Erythroblast (primary cell): ENCODE measurements at regions not wholly inside any gene's neighbourhood (a gene's known extent, or its start where the extent isn't known, plus 50 kb on each side); places are given as distances from the start of the nearest gene placed in this dataset.
"Not testable (repeated sequence)": the region's sequence is repeated elsewhere in the genome, so short reads cannot be mapped to it uniquely, and the experiment has no call there.

ENCODE experiments used
- DNase-seq, 2 experiments: peaks; one replicate each; lab custom pipeline; 2025; lab: John Stamatoyannopoulos, UW
- GATA1 ChIP-seq: IDR thresholded peaks from 2 replicates; pipeline ENCODE4 v1.6.1; 2011; ENCODE audit warnings: low read depth, mild to moderate bottlenecking, control low read depth, low read length, moderate library complexity
- POLR2A ChIP-seq: IDR thresholded peaks from 2 replicates; pipeline ENCODE4 v1.6.1; 2011; ENCODE audit warnings: mild to moderate bottlenecking, low read length

DNA sequence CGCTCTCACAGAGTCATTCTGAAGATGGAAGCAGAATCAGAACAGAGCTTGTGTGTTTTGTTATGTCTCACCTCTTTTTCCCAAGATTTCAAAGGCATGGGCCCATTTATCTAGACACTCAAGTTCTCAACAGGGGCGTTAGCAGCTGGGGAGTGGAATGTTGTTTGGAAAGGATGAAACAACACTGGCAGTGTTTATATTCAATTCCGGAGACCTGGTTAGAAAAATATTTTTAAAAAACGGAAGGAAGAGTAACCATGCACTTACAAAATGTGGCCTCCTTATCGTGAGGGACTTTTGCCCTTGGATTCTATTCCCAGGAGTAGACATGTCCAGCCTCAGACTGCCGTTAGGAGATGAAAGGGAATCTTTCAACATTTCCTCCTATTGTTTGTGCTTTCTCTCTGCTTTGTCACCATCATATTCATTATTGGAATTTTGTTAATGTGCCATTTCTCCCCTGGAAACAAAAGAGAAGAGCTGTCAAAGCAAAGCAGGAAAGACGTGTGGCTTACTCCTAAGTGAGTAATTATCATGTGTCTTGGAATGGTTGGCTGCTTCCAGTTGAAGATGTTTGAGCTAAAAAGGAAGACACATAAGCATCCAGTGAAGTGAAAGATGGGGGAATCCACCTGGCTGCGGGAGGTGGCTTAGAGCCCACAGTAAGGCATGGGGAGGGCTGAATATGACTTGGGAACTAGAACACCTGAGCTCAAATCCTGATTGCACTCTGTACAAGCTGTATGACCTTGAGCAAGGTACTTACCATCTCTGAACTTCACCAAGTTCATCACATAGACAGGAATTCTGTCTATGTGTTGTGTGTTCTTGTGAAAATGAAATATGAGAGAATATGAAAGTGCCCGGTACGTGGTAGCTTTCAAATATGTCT is 71.7 kb upstream of the JUN start:
- no peak for DNase-seq

GRCh38 chr1:58856281-58856680 is 72.4 kb upstream of the JUN start:
- DNase-seq = not testable (repeated sequence)

More for the DNA sequence above, 71.7 kb upstream of the JUN start:
- no peak for TF ChIP-seq POLR2A
- no peak for TF ChIP-seq GATA1

GRCh38 chr1:58857680-58858673 is 74.1 kb upstream of the JUN start:
- no peak for TF ChIP-seq GATA1
- TF ChIP-seq POLR2A = no peak
- no peak for DNase-seq

GRCh38 chr1:58859769-58860485 is 76.1 kb upstream of the JUN start:
- no peak for DNase-seq
- TF ChIP-seq GATA1 (no peak), POLR2A (no peak)

DNA sequence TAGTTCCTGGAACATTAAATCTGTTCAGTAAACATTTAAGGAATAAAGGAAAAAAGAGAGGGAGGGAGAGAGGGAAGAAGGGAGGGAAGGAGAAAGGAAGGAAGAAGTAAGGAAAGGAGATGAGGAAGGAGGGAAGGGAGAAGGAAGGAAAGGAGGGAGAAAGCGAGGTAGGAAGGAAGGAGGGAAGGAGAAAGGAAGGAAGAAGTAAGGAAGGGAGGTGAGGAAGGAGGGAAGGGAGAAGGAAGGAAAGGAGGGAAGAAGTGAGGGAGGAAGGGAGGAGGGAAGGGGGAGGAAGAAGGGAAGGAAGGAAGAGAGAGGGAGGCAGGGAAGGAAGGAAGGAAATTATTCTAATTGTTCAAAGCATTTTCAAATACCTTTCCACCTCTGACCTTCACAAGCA is 77.2 kb upstream of the JUN start:
- TF ChIP-seq GATA1 (no peak), POLR2A (no peak)
- no peak for DNase-seq

- DNase-seq = no peak
- TF ChIP-seq GATA1 = no peak
- TF ChIP-seq POLR2A = no peak
Measured at GRCh38 chr1:58861506-58861905, 77.7 kb upstream of the JUN start.

GRCh38 chr1:58862728-58863385 is 79.0 kb upstream of the JUN start:
- no peak for TF ChIP-seq POLR2A
- no peak for TF ChIP-seq GATA1
- DNase-seq = no peak

DNA sequence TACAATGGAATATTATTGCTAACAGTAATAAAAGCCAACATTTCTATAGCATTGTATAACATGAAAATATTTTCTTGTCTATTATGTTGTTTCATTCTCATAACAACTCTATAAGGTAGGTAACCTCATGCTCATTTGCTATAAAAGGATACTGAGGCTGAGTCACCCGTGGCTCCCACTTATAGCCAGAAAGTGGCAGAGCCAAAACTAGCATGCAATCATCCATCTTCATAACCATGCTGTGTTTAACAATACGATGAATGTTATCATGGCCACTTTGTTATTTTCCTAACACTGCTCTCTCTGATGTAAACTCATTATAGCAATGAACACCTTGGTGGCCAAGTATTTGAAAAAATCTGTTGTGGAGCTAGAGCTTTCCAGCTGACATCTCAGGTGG is 80.8 kb upstream of the JUN start:
- TF ChIP-seq POLR2A = no peak
- TF ChIP-seq GATA1 = no peak

GRCh38 chr1:58866578-58866977 is 82.7 kb upstream of the JUN start:
- no peak for DNase-seq
- TF ChIP-seq GATA1 (no peak), POLR2A (no peak)

More for the DNA sequence above, 80.8 kb upstream of the JUN start:
- no peak for DNase-seq

DNA sequence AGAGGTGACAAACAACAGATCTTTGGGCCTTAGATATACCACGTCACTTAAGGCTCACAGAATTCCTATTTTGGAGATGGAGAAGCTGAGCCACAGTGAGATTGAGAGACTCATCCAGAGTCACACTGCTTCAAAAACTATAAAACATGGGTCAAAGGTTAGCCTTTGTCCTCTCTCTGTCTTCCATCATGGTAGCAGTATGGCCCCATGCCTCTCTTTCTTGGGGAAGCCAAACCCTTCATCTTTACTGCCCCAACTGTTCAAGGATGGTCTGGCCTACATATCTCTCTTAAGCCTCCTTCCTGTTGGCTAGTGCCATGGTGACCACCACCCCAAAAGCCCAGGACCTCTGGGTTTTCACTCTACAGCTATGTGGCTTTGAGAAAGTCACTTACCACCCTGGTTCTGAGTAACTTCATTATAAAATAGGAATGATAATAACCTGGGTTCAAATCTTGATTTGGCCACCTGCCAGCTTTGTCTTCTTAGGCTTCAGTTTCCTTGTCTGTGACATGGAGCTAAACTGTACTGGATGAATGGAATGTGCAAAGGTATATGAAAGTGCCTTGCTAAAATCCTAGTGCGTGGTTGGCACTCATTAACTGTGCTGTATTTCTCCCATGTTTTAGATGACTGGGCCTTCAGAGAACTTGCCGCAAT is 85.9 kb upstream of the JUN start:
- DNase-seq = no peak
- no peak for TF ChIP-seq POLR2A
- no peak for TF ChIP-seq GATA1

GRCh38 chr1:58870298-58870676 is 86.4 kb upstream of the JUN start:
- no peak for DNase-seq
- no peak for TF ChIP-seq POLR2A

DNA sequence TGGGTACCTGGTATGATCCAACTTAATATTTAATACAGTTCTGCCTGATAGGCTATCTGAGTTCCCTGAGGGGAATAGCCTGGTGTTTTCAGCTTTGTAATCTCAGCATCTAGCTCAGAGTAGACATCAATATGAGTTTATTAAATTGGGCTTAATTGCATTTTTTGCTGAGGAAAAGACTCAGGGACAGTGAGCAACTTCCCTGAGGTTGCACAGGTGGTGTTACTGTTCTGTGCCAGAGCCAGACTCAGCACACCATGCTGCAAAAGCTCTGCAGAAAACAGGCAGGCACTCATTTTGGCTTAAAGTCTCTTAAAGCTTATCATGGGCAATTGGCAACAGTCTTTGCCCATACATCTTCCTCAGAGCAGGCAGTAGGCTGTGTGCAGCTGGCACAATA is 90.5 kb upstream of the JUN start:
- DNase-seq = no peak
- TF ChIP-seq GATA1 (no peak), POLR2A (no peak)
